Femur (tissue), 1 donor: ENCODE measurements at regions not wholly inside any gene's neighbourhood (a gene's known extent, or its start where the extent isn't known, plus 50 kb on each side); places are given as distances from the start of the nearest gene placed in this dataset.
"Not testable (repeated sequence)": the region's sequence is repeated elsewhere in the genome, so short reads cannot be mapped to it uniquely, and the experiment has no call there.

Source experiments
- DNase-seq: peaks from one replicate; pipeline ENCODE4 v3.0.0-alpha.2; 2017

GRCh38 chr1:221478050-221478949, 263.6 kb downstream of the DUSP10 start:
- peak; percentile 62 for DNase-seq

- no peak for DNase-seq
Observed at GRCh38 chr1:221487781-221488524, 253.9 kb downstream of the DUSP10 start.

GRCh38 chr1:221488550-221488949, 253.3 kb downstream of the DUSP10 start:
- no peak for DNase-seq

GRCh38 chr1:221494670-221495069, 247.2 kb downstream of the DUSP10 start:
- no peak for DNase-seq

- no peak for DNase-seq
Observed at GRCh38 chr1:221497046-221497445, 244.8 kb downstream of the DUSP10 start.

GRCh38 chr1:221503268-221503667, 238.6 kb downstream of the DUSP10 start:
- no peak for DNase-seq

GRCh38 chr1:221509575-221510355, 232.1 kb downstream of the DUSP10 start:
- DNase-seq = no peak

GRCh38 chr1:221510793-221511503, 230.9 kb downstream of the DUSP10 start:
- no peak for DNase-seq

GRCh38 chr1:221511797-221512196, 230.1 kb downstream of the DUSP10 start:
- no peak for DNase-seq

GRCh38 chr1:221514806-221515205, 227.1 kb downstream of the DUSP10 start:
- DNase-seq = no peak

- DNase-seq = no peak
Observed at GRCh38 chr1:221515496-221515895, 226.4 kb downstream of the DUSP10 start.

GRCh38 chr1:221517961-221518360, 223.9 kb downstream of the DUSP10 start:
- DNase-seq = no peak

- no peak for DNase-seq
Observed at GRCh38 chr1:221520250-221520649, 221.6 kb downstream of the DUSP10 start.

- no peak for DNase-seq
Observed at GRCh38 chr1:221521686-221522085, 220.2 kb downstream of the DUSP10 start.

- no peak for DNase-seq
Observed at GRCh38 chr1:221522529-221522940, 219.4 kb downstream of the DUSP10 start.

GRCh38 chr1:221525749-221526148, 216.1 kb downstream of the DUSP10 start:
- no peak for DNase-seq

- no peak for DNase-seq
Observed at GRCh38 chr1:221527302-221527701, 214.6 kb downstream of the DUSP10 start.

GRCh38 chr1:221527886-221528624, 213.8 kb downstream of the DUSP10 start:
- DNase-seq = no peak

- DNase-seq = not testable (repeated sequence)
Observed at GRCh38 chr1:221530159-221530558, 211.7 kb downstream of the DUSP10 start.

GRCh38 chr1:221530791-221531190, 211.1 kb downstream of the DUSP10 start:
- no peak for DNase-seq

GRCh38 chr1:221532071-221532773, 209.7 kb downstream of the DUSP10 start:
- DNase-seq = no peak
